ENCODE measurements at regions not wholly inside any gene's neighbourhood (a gene's known extent, or its start where the extent isn't known, plus 50 kb on each side); places are given as distances from the start of the nearest gene placed in this dataset.
"Not testable (repeated sequence)": the region's sequence is repeated elsewhere in the genome, so short reads cannot be mapped to it uniquely, and the experiment has no call there.

DNA sequence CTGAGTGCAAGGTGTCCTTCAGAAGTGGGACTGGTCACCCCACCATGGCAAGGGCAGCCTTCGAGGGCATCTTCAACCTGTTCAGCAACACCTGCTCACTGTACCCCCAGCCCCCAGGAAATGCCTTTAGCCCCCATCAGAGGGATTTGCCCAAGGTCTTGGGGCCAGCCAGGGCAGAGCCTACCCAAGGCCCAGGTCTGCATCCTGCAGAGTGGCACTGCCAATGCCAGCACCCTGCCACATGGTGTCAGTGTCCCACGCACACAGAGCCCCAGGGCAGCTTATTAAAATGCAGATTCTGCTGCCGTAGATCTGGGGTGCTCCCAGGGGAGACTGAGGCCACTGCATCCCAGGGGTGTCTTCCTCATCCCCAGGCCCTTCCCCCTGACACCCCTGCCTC, 106.2 kb upstream of the KCTD7 start:
- Histone ChIP-seq H3K4me1 (replicated peaks) (no peaks in the 10 kb centered on the region), H3K27me3 (replicated peaks) (no peaks in the 10 kb centered on the region), H3K4me3 (no peak overlapping the region), H3K27ac (no peak overlapping the region), H3K9me3 (replicated peaks) (no peaks in the 10 kb centered on the region), H3K36me3 (no peaks in the 10 kb centered on the region)
- DNase-seq (ENCODE audit: low read depth in 1 of 2, low spot score in 2 of 2) = no peak

- Histone ChIP-seq H3K27me3 (replicated peaks) (no peaks in the 10 kb centered on the region), H3K4me1 (replicated peaks) (no peaks in the 10 kb centered on the region), H3K4me3 (no peak overlapping the region), H3K36me3 (no peaks in the 10 kb centered on the region), H3K27ac (no peak overlapping the region), H3K9me3 (replicated peaks) (no peaks in the 10 kb centered on the region)
- DNase-seq (ENCODE audit: low read depth in 1 of 2, low spot score in 2 of 2) = no peak
Measured at GRCh38 chr7:66523409-66523808, 105.3 kb upstream of the KCTD7 start.

GRCh38 chr7:66524738-66525137, 103.9 kb upstream of the KCTD7 start:
- Histone ChIP-seq H3K9me3 (replicated peaks) (no peaks in the 10 kb centered on the region), H3K36me3 (no peaks in the 10 kb centered on the region), H3K27me3 (replicated peaks) (no peaks in the 10 kb centered on the region), H3K4me1 (replicated peaks) (no peaks in the 10 kb centered on the region), H3K27ac (no peak overlapping the region), H3K4me3 (no peak overlapping the region)
- DNase-seq (ENCODE audit: low read depth in 1 of 2, low spot score in 2 of 2) = no peak

DNA sequence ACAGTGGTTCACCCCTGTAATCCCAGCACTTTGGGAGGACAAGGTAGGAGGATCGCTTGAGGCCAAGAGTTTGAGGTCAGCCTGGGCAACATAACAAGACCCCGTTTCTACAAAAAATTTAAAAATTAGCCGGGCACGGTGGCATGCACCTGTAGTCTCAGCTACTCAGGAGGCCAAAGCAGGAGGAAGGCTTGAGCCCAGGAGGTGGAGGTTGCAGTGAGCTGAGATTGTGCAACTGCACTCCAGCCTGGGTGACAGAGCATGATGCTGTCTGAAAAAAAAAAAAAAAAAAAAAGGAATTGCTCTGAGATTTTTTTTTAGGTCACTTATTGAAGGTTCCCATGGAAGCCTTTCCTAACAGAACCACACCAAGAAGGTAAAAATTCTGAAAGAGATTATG, 101.9 kb upstream of the KCTD7 start:
- not testable (repeated sequence) for H3K4me1 ChIP-seq (replicated peaks); H3K27ac ChIP-seq; H3K4me3 ChIP-seq; H3K27me3 ChIP-seq (replicated peaks); H3K36me3 ChIP-seq; DNase-seq (ENCODE audit: low read depth in 1 of 2, low spot score in 2 of 2); H3K9me3 ChIP-seq (replicated peaks)

DNA sequence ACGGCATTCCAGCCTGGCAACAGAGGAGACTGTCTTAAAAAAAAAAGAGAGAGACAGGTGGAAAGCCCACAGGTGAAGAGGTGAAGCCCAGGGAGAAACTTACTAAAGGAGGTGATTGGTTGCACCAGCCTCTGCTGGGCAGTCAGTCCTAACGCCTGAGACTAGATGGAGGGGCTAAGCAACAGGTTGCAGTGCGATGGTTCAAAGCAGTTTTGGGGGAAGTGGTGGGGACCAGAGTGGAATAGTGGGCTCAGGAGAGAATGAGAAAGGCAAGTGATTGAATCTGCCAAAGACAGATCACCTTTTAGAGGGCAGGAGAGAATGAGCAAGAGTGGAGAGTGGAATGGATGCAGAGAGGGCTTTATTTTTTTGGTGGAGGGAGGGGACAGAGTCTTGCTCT, 100.0 kb upstream of the KCTD7 start:
- Histone ChIP-seq H3K27me3 (replicated peaks) (no peaks in the 10 kb centered on the region), H3K9me3 (replicated peaks) (no peaks in the 10 kb centered on the region), H3K27ac (no peak overlapping the region), H3K4me1 (replicated peaks) (no peaks in the 10 kb centered on the region), H3K36me3 (no peaks in the 10 kb centered on the region), H3K4me3 (no peak overlapping the region)
- DNase-seq (ENCODE audit: low read depth in 1 of 2, low spot score in 2 of 2) = no peak

DNA sequence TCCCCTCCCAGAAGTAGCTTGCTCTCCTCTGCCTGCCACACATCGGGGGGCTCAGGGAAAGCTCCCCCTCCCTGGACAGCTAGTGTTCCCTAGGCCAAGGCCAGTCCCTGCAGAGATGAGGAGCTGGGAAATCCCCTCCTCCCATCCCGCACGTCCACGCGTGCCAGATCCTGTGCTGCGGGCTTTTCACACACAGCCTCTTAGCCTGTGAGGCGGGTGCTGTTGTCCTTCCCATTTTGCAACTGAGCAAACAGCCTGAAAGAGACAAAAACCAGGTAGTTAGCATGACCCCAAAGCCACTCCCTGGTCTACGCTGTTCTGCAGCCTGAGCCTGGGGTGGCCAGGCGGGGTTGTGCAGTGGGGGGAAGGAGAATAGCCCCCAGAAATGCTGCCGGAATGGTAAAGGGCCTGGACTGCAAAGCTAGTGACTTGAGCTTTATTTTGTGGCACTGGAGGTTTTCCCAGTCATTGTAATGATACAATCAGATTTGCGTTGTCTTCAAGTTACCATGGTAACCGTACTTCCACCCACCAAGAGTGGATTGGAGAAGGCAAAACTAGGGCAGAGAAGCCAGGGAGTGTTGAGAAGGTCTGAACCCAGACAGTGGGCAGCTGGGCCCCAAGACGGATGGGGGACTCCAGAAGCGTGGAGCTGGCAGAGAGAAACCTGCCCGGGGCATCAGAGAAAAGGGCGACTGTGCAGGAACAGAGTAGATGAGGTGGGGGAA, 98.6 kb upstream of the KCTD7 start:
- no peak for DNase-seq (ENCODE audit: low read depth in 1 of 2, low spot score in 2 of 2)
- no peaks in the 10 kb centered on the region for H3K9me3 ChIP-seq (replicated peaks)
- H3K36me3 ChIP-seq = no peaks in the 10 kb centered on the region
- no peak overlapping the region for H3K4me3 ChIP-seq
- no peaks in the 10 kb centered on the region for H3K27me3 ChIP-seq (replicated peaks)
- H3K27ac ChIP-seq = no peak overlapping the region
- no peaks in the 10 kb centered on the region for H3K4me1 ChIP-seq (replicated peaks)

DNA sequence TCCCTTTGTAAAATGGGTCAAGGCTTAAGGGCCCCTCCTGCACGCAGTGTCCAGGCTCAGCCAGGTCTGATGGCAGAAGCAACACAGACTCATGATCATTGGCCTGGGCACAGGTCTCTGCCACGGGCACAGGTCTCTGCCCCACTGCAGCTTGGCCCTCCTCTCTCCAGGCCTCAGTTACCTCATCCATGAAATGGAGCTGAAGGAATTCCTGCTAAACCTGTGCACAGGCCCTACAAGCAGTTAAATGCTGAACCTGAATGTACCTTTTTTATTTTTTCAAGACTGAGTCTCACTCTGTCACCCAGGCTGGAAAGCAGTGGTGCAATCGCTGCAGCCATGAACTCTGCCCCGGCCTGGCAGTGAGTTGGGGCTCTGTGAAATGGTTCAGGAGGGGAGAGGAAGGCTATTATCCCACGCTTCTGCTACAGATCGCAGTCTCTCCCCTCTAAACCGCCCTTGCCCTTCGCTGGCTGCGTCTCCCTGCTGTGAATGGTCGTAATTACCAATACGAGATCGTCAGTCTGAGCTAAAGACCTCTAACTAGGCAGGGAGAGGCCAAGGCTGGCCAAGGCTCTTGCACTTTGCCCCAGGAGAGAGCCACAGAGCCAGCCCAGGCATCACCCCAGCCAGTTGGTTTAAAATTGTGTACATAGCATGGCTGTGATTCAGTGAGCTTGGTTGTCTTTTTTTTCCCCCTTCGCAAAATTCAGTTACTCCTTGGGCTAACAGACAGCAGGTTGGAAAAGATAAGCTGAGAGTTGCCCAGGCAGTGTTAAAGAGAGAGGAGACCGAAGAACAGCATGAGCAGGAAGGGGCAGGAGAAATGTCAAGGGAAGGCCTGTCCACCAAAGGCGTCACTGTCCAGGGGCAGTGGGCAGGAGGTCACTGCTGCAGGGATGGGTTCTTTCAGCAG, 93.0 kb upstream of the KCTD7 start:
- DNase-seq (ENCODE audit: low read depth in 1 of 2, low spot score in 2 of 2) = no peak
- Histone ChIP-seq H3K4me3 (no peak overlapping the region), H3K27me3 (replicated peaks) (no peaks in the 10 kb centered on the region), H3K4me1 (replicated peaks) (no peaks in the 10 kb centered on the region), H3K36me3 (peaks cover 2% of the 10 kb centered on the region; the same call in 1 of the 2 replicates), H3K27ac (no peak overlapping the region), H3K9me3 (replicated peaks) (no peaks in the 10 kb centered on the region)

- Histone ChIP-seq H3K27me3 (replicated peaks) (no peaks in the 10 kb centered on the region), H3K27ac (no peak overlapping the region), H3K9me3 (replicated peaks) (no peaks in the 10 kb centered on the region), H3K4me3 (no peak overlapping the region), H3K4me1 (replicated peaks) (no peaks in the 10 kb centered on the region), H3K36me3 (peaks cover 7% of the 10 kb centered on the region)
- no peak for DNase-seq (ENCODE audit: low read depth in 1 of 2, low spot score in 2 of 2)
Measured at GRCh38 chr7:66537380-66537779, 91.3 kb upstream of the KCTD7 start.

DNA sequence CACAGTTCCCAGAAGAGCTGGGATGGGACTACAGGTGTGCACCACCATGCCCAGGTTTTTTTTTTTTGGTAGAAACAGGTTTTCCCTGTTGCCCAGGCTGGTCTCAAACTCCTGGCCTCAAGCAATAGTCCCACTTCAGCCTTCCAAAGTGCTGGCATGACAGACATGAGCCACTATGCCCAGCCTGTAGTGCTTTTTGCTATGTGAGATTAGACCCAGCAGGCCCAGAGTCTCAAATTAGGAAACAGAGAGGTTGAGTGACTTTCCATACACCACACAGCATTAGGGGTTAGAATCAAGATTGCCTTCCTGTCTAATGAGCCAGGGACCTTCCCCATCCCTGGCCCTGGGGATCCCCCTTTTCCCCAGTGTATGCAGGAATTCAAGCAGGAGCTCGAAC, 90.8 kb upstream of the KCTD7 start:
- Histone ChIP-seq H3K9me3 (replicated peaks) (no peaks in the 10 kb centered on the region), H3K27ac (no peak overlapping the region), H3K4me1 (replicated peaks) (no peaks in the 10 kb centered on the region), H3K4me3 (no peak overlapping the region), H3K36me3 (peaks cover 7% of the 10 kb centered on the region), H3K27me3 (replicated peaks) (no peaks in the 10 kb centered on the region)
- no peak for DNase-seq (ENCODE audit: low read depth in 1 of 2, low spot score in 2 of 2)

DNA sequence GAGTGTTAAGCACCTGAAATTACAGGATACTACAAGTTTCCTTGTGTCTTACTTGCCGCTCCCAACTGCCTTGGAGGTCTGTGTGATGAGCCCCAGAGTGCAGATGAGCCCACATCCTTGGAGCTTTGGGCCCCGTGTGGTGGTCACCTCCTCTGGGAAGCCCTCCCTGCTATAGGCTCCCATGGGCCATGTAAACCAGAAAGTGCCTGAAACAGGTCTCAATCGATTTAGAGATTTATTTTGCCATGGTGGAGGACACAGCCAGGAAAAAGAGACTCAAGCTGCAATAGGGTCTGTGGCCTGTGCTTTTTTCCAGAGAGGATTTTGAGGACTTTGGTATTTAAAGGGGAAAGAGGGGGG, 89.4 kb upstream of the KCTD7 start:
- Histone ChIP-seq H3K36me3 (peaks cover 16% of the 10 kb centered on the region), H3K27ac (no peak overlapping the region), H3K4me1 (replicated peaks) (no peaks in the 10 kb centered on the region), H3K4me3 (no peak overlapping the region), H3K27me3 (replicated peaks) (no peaks in the 10 kb centered on the region), H3K9me3 (replicated peaks) (no peaks in the 10 kb centered on the region)
- no peak for DNase-seq (ENCODE audit: low read depth in 1 of 2, low spot score in 2 of 2)

GRCh38 chr7:66539902-66540375, 88.7 kb upstream of the KCTD7 start:
- peaks cover 23% of the 10 kb centered on the region for H3K36me3 ChIP-seq
- no peaks in the 10 kb centered on the region for H3K4me1 ChIP-seq (replicated peaks)
- H3K4me3 ChIP-seq = no peak overlapping the region
- no peaks in the 10 kb centered on the region for H3K27me3 ChIP-seq (replicated peaks)
- H3K9me3 ChIP-seq (replicated peaks) = no peaks in the 10 kb centered on the region
- H3K27ac ChIP-seq = no peak overlapping the region
- no peak for DNase-seq (ENCODE audit: low read depth in 1 of 2, low spot score in 2 of 2)

- no peak overlapping the region for H3K27ac ChIP-seq
- peaks cover 32% of the 10 kb centered on the region for H3K36me3 ChIP-seq
- H3K27me3 ChIP-seq (replicated peaks) = no peaks in the 10 kb centered on the region
- H3K4me3 ChIP-seq = no peak overlapping the region
- DNase-seq (ENCODE audit: low read depth in 1 of 2, low spot score in 2 of 2) = no peak
- no peaks in the 10 kb centered on the region for H3K9me3 ChIP-seq (replicated peaks)
- no peaks in the 10 kb centered on the region for H3K4me1 ChIP-seq (replicated peaks)
Measured at GRCh38 chr7:66542049-66542448, 86.6 kb upstream of the KCTD7 start.

GRCh38 chr7:66542528-66543269, 86.0 kb upstream of the KCTD7 start:
- H3K27me3 ChIP-seq (replicated peaks) = no peaks in the 10 kb centered on the region
- no peak overlapping the region for H3K27ac ChIP-seq
- H3K9me3 ChIP-seq (replicated peaks) = no peaks in the 10 kb centered on the region
- H3K4me3 ChIP-seq = no peak overlapping the region
- no peak for DNase-seq (ENCODE audit: low read depth in 1 of 2, low spot score in 2 of 2)
- no peaks in the 10 kb centered on the region for H3K4me1 ChIP-seq (replicated peaks)
- H3K36me3 ChIP-seq = peaks cover 35% of the 10 kb centered on the region

DNA sequence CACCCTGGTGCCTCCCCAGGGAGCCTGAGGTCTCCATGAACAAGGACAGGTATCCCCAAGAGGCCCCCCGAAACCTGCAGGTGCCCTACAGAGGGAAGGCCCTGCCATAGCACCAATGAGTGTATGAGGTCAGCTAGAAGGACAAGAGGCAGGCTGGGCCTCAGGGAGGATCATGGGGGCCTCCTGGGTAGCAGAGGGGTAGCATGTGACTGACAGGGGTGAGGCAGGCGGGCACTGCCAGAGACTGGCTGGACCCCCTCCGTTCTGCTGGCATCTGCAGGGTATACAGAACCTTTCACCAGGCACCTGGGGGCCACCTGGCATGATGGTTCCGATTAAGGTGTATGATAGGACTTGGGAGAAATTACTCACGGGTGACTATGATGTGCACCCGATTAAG, 79.2 kb upstream of the KCTD7 start:
- DNase-seq (ENCODE audit: low read depth in 1 of 2, low spot score in 2 of 2) = no peak
- no peak overlapping the region for H3K4me3 ChIP-seq
- H3K4me1 ChIP-seq (replicated peaks) = no peaks in the 10 kb centered on the region
- no peak overlapping the region for H3K27ac ChIP-seq
- no peaks in the 10 kb centered on the region for H3K27me3 ChIP-seq (replicated peaks)
- peaks cover 63% of the 10 kb centered on the region for H3K36me3 ChIP-seq
- H3K9me3 ChIP-seq (replicated peaks) = no peaks in the 10 kb centered on the region

Measured in SJSA1 (cell line).